ENCODE measurements at regions not wholly inside any gene's neighbourhood (a gene's known extent, or its start where the extent isn't known, plus 50 kb on each side); places are given as distances from the start of the nearest gene placed in this dataset.

- H3K27ac ChIP-seq (ENCODE audit: control insufficient read depth, insufficient read depth) = no peak overlapping the region
- intact Hi-C loops (cut with micrococcal nuclease; ENCODE audit: unreplicated experiment) = no loop called here
- 0% methylated on average over 3 of the region's 3 CpGs for WGBS (ENCODE audit: insufficient coverage, insufficient replicate concordance, low lambda C conversion rate, missing lambda C conversion rate)
- H3K9me3 ChIP-seq (replicated peaks; ENCODE audit: control insufficient read depth, insufficient read depth, low read length) = no peaks in the 10 kb centered on the region; the same call in 2 of the 3 replicates
- no peak for ATAC-seq
- no peak overlapping the region for H3K9ac ChIP-seq (ENCODE audit: control insufficient read depth, insufficient read depth, low read length)
- in situ Hi-C loops (cut with MboI) = no loop called here
- no peak overlapping the region for H3K4me2 ChIP-seq (ENCODE audit: control insufficient read depth, insufficient read depth)
- ChIA-PET SMC1A (ENCODE audit: uncharacterized antibody, unreplicated experiment) (no interaction called here), CTCF (no interaction called here), RAD21 (ENCODE audit: unreplicated experiment) (no interaction called here), POLR2A (no interaction called here)
- no peak for DNase-seq (ENCODE audit: low read depth, low spot score)
- BruUV-seq (replicated peaks) = no TSS peak
- no peak overlapping the region for H2AFZ ChIP-seq (ENCODE audit: control insufficient read depth, low read depth, low read length)
- H3K27me3 ChIP-seq (replicated peaks in 1 of 2; ENCODE audit: control insufficient read depth in 2 of 2, insufficient read depth in 2 of 2, low read length in 1 of 2) = no peaks in the 10 kb centered on the region
- no peaks in the 10 kb centered on the region for H3K4me1 ChIP-seq (ENCODE audit: control insufficient read depth, insufficient read depth, low read length)
- FAIRE-seq = no peak
- H3K4me3 ChIP-seq = no peak overlapping the region
- H3K36me3 ChIP-seq (ENCODE audit: control insufficient read depth in 2 of 2, insufficient read depth in 2 of 2, low read length in 1 of 2) = no peaks in the 10 kb centered on the region
- H4K20me1 ChIP-seq (ENCODE audit: control insufficient read depth, insufficient read depth) = no peaks in the 10 kb centered on the region
- no peaks in the 10 kb centered on the region for H3K79me2 ChIP-seq (ENCODE audit: control insufficient read depth, insufficient read depth, low read length)
- TF ChIP-seq POLR2A (IDR thresholded peaks at IDR 0.05; ENCODE audit: low read depth, low read length) (no peak), ZNF217 (IDR thresholded peaks at IDR 0.05) (no peak), NKRF (conservative IDR thresholded peaks at IDR 0.05) (no peak), SMAD5 (IDR thresholded peaks at IDR 0.05; ENCODE audit: low read depth) (no peak), CHD2 (IDR thresholded peaks at IDR 0.05; ENCODE audit: borderline replicate concordance, low read depth, low read length) (no peak), ESRRA (IDR thresholded peaks at IDR 0.05; ENCODE audit: low read length) (no peak), JUNB (IDR thresholded peaks at IDR 0.05) (no peak), RAD51 (IDR thresholded peaks at IDR 0.05) (no peak), IRF3 (IDR thresholded peaks at IDR 0.05) (no peak), ZZZ3 (IDR thresholded peaks at IDR 0.05; ENCODE audit: control insufficient read depth, insufficient read length, low read depth) (no peak), ATF3 (IDR thresholded peaks at IDR 0.05; ENCODE audit: borderline replicate concordance, extremely low read depth, low read depth, low read length) (no peak), ZBTB40 (IDR thresholded peaks at IDR 0.05; ENCODE audit: borderline replicate concordance) (no peak), IRF4 (IDR thresholded peaks at IDR 0.05; ENCODE audit: low read depth, low read length) (no peak), NR2F1 (conservative IDR thresholded peaks at IDR 0.05) (no peak), ZNF207 (IDR thresholded peaks at IDR 0.05; ENCODE audit: borderline replicate concordance) (no peak), CEBPB (IDR thresholded peaks at IDR 0.05; ENCODE audit: borderline replicate concordance in 1 of 2, low read depth in 2 of 2, low read length in 2 of 2) (no peak), ZNF622 (IDR thresholded peaks at IDR 0.05) (no peak), E2F4 (IDR thresholded peaks at IDR 0.05; ENCODE audit: low read depth, low read length) (no peak)
Measured at GRCh38 chr15:46146002-46146401, 511.2 kb downstream of the SQOR start.

Data from GM12878 (cell line).